ENCODE measurements at regions not wholly inside any gene's neighbourhood (a gene's known extent, or its start where the extent isn't known, plus 50 kb on each side); places are given as distances from the start of the nearest gene placed in this dataset.

DNA sequence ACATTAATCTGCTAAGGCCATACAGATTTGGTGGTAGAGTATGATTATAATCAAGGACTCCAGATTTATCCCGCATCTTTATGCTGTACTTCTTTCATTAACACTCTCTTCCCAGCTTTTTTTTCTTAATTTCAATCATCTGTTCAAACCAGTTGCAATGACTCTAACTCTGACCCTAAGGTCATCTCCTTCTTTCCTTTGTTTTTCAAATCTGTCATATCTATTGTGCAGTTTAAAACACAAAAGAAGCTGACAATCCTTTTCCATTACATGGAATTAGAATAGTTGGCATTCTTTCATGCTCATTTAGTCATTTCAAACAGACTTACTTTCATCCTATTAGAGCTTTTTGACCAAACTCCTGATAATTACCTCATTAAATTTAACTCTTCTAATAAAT is 53.6 kb upstream of the GRM5 start:
- in situ Hi-C loops (cut with MboI): loop anchor here (25.0 kb wide), 2 partner anchors 493 to 993 kb away; no protein-coding TSS in a partner anchor
- Histone ChIP-seq H3K4me1 (ENCODE audit: insufficient read depth) (no peaks in the 10 kb centered on the region), H3K79me2 (ENCODE audit: insufficient read depth) (no peaks in the 10 kb centered on the region), H3K9ac (no peak overlapping the region), H3K27ac (no peak overlapping the region), H3K9me3 (ENCODE audit: low read depth) (no peaks in the 10 kb centered on the region), H4K20me1 (ENCODE audit: insufficient read depth) (no peaks in the 10 kb centered on the region), H3K4me2 (ENCODE audit: unreplicated experiment) (no peak overlapping the region), H3K36me3 (ENCODE audit: low read depth) (no peaks in the 10 kb centered on the region), H2AFZ (no peak overlapping the region), H3K9me2 (ENCODE audit: insufficient read depth) (no peaks in the 10 kb centered on the region), H3F3A (ENCODE audit: insufficient read depth) (no peaks in the 10 kb centered on the region), H3K4me3 (no peak overlapping the region), H3K27me3 (replicated peaks; ENCODE audit: insufficient read depth) (no peaks in the 10 kb centered on the region)
- WGBS, 2 experiments (ENCODE audit: low coverage in 1 of 2, low lambda C conversion rate in 2 of 2, missing lambda C conversion rate in 2 of 2): 16 to 28% methylated on average over 1 of the region's 1 CpG
- DNase-seq: no peak
- TF ChIP-seq EZH2phosphoT487 (IDR thresholded peaks at IDR 0.05; ENCODE audit: insufficient read depth, low read depth) (no peak), EZH2 (IDR thresholded peaks at IDR 0.05; ENCODE audit: insufficient read depth, poor library complexity, severe bottlenecking) (no peak)

DNA sequence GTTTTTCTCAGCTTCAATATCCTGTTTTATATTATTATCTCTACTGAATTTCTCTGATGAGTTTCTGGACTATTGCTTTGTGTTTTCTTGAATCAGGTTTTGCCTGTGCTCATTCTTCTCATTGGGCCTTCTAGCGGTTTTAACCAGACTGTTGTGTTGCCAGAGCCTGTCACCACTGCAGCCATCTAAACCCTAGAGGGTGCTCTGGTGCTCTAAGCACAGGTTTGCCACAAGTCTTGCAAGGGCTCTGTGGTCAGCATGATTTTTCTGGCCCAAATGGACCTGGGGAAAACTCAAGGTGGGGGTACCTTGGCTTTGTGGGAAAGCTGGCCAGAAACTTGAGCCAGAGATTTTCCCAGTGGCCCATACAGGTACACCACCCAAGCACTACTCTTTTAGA is 52.4 kb upstream of the TYR start:
- Histone ChIP-seq H3K79me2 (ENCODE audit: insufficient read depth) (no peaks in the 10 kb centered on the region), H4K20me1 (ENCODE audit: insufficient read depth) (no peaks in the 10 kb centered on the region), H3K4me1 (ENCODE audit: insufficient read depth) (no peaks in the 10 kb centered on the region), H3K9ac (no peak overlapping the region), H3K4me2 (ENCODE audit: unreplicated experiment) (no peak overlapping the region), H3K27me3 (replicated peaks; ENCODE audit: insufficient read depth) (no peaks in the 10 kb centered on the region), H3F3A (ENCODE audit: insufficient read depth) (no peaks in the 10 kb centered on the region), H3K9me2 (ENCODE audit: insufficient read depth) (no peaks in the 10 kb centered on the region), H3K27ac (no peak overlapping the region), H3K4me3 (no peak overlapping the region), H2AFZ (no peak overlapping the region), H3K36me3 (ENCODE audit: low read depth) (no peaks in the 10 kb centered on the region), H3K9me3 (ENCODE audit: low read depth) (no peaks in the 10 kb centered on the region)
- in situ Hi-C loops (cut with MboI): no loop called here
- WGBS, 2 experiments (ENCODE audit: low coverage in 1 of 2, low lambda C conversion rate in 2 of 2, missing lambda C conversion rate in 2 of 2): 38 to 55% methylated on average over 1 of the region's 1 CpG
- DNase-seq: no peak
- TF ChIP-seq EZH2 (IDR thresholded peaks at IDR 0.05; ENCODE audit: insufficient read depth, poor library complexity, severe bottlenecking): no peak
- TF ChIP-seq EZH2phosphoT487 (IDR thresholded peaks at IDR 0.05; ENCODE audit: insufficient read depth, low read depth): no peak

Measured in GM23248 (cell line).